ENCODE measurements at regions not wholly inside any gene's neighbourhood (a gene's known extent, or its start where the extent isn't known, plus 50 kb on each side); places are given as distances from the start of the nearest gene placed in this dataset.

DNA sequence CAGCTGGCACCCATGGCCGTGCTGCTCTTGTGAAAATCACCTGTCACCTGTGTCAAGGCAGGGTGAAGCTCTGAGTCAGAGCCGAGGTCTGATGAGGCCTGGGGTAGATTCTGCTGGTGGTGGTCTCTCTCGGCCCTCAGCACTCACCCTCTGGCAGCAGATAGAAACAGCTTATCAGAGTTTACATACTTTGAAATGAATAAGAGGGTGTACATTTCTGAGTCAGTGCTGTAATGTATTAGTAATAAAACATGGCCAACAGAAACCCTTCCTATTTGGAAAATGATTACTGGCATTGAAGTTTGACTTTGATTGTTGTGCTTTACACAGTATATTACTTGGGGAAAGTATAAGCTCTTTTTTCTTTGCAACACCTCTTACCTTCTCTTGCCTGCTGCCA, 228.8 kb downstream of the SNX10 start:
- H3K27me3 Mint-ChIP-seq (ENCODE audit: insufficient read depth), result peaks cover 7% of the 10 kb centered on the region
- no peak for DNase-seq (ENCODE audit: low spot score)
- no peaks in the 10 kb centered on the region for H3K36me3 Mint-ChIP-seq (ENCODE audit: low read depth)
- H3K9me3 Mint-ChIP-seq, result no peaks in the 10 kb centered on the region
- intact Hi-C loops (cut with micrococcal nuclease), result no loop called here
- H3K27ac Mint-ChIP-seq, result no peak overlapping the region
- no peak overlapping the region for H3K4me3 Mint-ChIP-seq
- no peaks in the 10 kb centered on the region for H3K4me1 Mint-ChIP-seq (ENCODE audit: low read depth)

GRCh38 chr7:26522633-26523032, 231.0 kb downstream of the SNX10 start:
- Mint-ChIP-seq H3K9me3 (no peaks in the 10 kb centered on the region), H3K36me3 (ENCODE audit: low read depth) (no peaks in the 10 kb centered on the region), H3K27me3 (ENCODE audit: insufficient read depth) (peaks cover 10% of the 10 kb centered on the region), H3K4me1 (ENCODE audit: low read depth) (no peaks in the 10 kb centered on the region), H3K4me3 (no peak overlapping the region), H3K27ac (no peak overlapping the region)
- DNase-seq (ENCODE audit: low spot score), result no peak
- intact Hi-C loops (cut with micrococcal nuclease), result no loop called here

DNA sequence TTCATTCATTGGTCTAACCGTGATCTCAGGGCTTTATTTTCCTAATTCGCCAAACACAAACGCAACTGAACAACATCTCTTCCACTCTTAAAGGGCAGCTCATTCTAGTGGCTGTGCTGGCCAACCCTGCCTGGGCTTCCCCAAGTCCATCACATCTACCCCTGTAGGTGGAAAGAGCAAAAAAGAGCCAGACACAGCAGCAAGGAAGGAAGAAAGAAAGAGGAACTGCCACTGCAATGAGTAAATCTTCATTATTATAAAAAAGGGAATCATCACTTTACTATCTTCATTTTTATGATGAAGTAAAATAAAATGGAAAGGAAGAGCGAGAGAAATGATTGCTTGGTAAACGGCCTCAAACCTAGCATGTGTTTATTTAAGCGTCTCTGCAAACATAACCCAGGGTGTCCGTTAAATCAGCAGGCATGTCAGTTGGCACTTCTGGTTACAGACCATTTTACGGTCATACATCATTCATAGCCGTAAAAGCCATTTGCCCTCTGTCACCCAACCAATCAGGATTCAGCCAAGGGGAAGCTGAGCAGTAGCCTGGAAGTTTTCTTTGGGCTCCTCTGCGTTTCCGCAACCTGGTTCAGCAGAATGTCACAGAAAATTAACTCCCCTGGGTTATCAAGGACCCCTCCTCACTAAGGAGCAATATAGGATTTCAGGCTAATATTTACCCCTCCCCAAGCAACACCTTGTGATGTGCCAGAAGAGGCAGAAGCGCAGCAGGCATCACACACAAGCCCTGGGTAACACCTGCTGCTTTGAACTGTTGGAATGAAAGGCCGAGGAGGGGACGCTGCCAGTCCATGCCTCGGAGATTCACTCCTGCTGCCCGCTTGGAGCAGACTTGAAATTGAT, 234.0 kb downstream of the SNX10 start:
- peaks cover 8% of the 10 kb centered on the region for H3K27me3 Mint-ChIP-seq (ENCODE audit: insufficient read depth)
- no peak overlapping the region for H3K27ac Mint-ChIP-seq
- intact Hi-C loops (cut with micrococcal nuclease), result no loop called here
- no peak for DNase-seq (ENCODE audit: low spot score)
- H3K9me3 Mint-ChIP-seq, result no peaks in the 10 kb centered on the region
- no peaks in the 10 kb centered on the region for H3K4me1 Mint-ChIP-seq (ENCODE audit: low read depth)
- H3K4me3 Mint-ChIP-seq, result no peak overlapping the region
- H3K36me3 Mint-ChIP-seq (ENCODE audit: low read depth), result no peaks in the 10 kb centered on the region

GRCh38 chr7:26526265-26526587, 234.6 kb downstream of the SNX10 start:
- H3K36me3 Mint-ChIP-seq (ENCODE audit: low read depth), result no peaks in the 10 kb centered on the region
- H3K4me3 Mint-ChIP-seq, result no peak overlapping the region
- no peaks in the 10 kb centered on the region for H3K9me3 Mint-ChIP-seq
- H3K4me1 Mint-ChIP-seq (ENCODE audit: low read depth), result no peaks in the 10 kb centered on the region
- H3K27me3 Mint-ChIP-seq (ENCODE audit: insufficient read depth), result peaks cover 9% of the 10 kb centered on the region
- intact Hi-C loops (cut with micrococcal nuclease), result no loop called here
- no peak for DNase-seq (ENCODE audit: low spot score)
- no peak overlapping the region for H3K27ac Mint-ChIP-seq

- Mint-ChIP-seq H3K27me3 (ENCODE audit: insufficient read depth) (peaks cover 36% of the 10 kb centered on the region), H3K4me1 (ENCODE audit: low read depth) (no peaks in the 10 kb centered on the region), H3K27ac (no peak overlapping the region), H3K36me3 (ENCODE audit: low read depth) (no peaks in the 10 kb centered on the region), H3K9me3 (no peaks in the 10 kb centered on the region), H3K4me3 (no peak overlapping the region)
- intact Hi-C loops (cut with micrococcal nuclease), result no loop called here
- DNase-seq (ENCODE audit: low spot score), result no peak
These were observed 240.3 kb downstream of the SNX10 start for GRCh38 chr7:26531926-26532325.

- no peak overlapping the region for H3K27ac Mint-ChIP-seq
- no peak for DNase-seq (ENCODE audit: low spot score)
- no peaks in the 10 kb centered on the region for H3K36me3 Mint-ChIP-seq (ENCODE audit: low read depth)
- H3K4me1 Mint-ChIP-seq (ENCODE audit: low read depth), result no peaks in the 10 kb centered on the region
- H3K27me3 Mint-ChIP-seq (ENCODE audit: insufficient read depth), result peaks cover 39% of the 10 kb centered on the region
- H3K9me3 Mint-ChIP-seq, result no peaks in the 10 kb centered on the region
- intact Hi-C loops (cut with micrococcal nuclease), result no loop called here
- no peak overlapping the region for H3K4me3 Mint-ChIP-seq
These were observed 240.8 kb downstream of the SNX10 start for GRCh38 chr7:26532471-26532870.

DNA sequence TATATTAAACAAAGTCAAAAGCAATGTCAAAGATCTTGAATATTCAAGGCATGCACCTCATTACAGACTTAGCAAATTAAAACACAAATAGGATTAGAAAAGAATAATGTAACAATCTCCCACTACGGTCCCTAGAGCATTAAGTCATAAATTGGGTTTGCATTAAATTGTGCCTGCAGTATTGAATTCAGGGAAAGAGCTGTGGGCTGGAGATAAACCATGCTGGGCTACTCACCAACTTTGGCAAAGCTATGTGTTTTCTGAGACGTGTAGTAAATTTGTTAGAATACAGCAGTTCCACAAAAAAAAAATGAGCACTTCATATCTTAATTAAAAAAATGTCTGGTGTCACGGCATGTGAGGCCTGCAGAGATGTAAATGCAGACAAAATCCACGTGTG, 241.6 kb downstream of the SNX10 start:
- Mint-ChIP-seq H3K36me3 (ENCODE audit: low read depth) (no peaks in the 10 kb centered on the region), H3K4me1 (ENCODE audit: low read depth) (no peaks in the 10 kb centered on the region), H3K9me3 (no peaks in the 10 kb centered on the region), H3K27me3 (ENCODE audit: insufficient read depth) (peaks cover 42% of the 10 kb centered on the region), H3K4me3 (no peak overlapping the region), H3K27ac (no peak overlapping the region)
- no peak for DNase-seq (ENCODE audit: low spot score)
- intact Hi-C loops (cut with micrococcal nuclease), result no loop called here

- intact Hi-C loops (cut with micrococcal nuclease), result no loop called here
- DNase-seq (ENCODE audit: low spot score), result no peak
- peaks cover 54% of the 10 kb centered on the region for H3K27me3 Mint-ChIP-seq (ENCODE audit: insufficient read depth)
- no peaks in the 10 kb centered on the region for H3K9me3 Mint-ChIP-seq
- no peaks in the 10 kb centered on the region for H3K36me3 Mint-ChIP-seq (ENCODE audit: low read depth)
- H3K4me3 Mint-ChIP-seq, result no peak overlapping the region
- H3K4me1 Mint-ChIP-seq (ENCODE audit: low read depth), result no peaks in the 10 kb centered on the region
- no peak overlapping the region for H3K27ac Mint-ChIP-seq
These were observed 243.2 kb downstream of the SNX10 start for GRCh38 chr7:26534649-26535482.

GRCh38 chr7:26535483-26536007, 243.9 kb downstream of the SNX10 start:
- H3K36me3 Mint-ChIP-seq (ENCODE audit: low read depth), result no peaks in the 10 kb centered on the region
- H3K4me3 Mint-ChIP-seq, result no peak overlapping the region
- no peak for DNase-seq (ENCODE audit: low spot score)
- H3K27ac Mint-ChIP-seq, result no peak overlapping the region
- no peaks in the 10 kb centered on the region for H3K4me1 Mint-ChIP-seq (ENCODE audit: low read depth)
- H3K9me3 Mint-ChIP-seq, result no peaks in the 10 kb centered on the region
- H3K27me3 Mint-ChIP-seq (ENCODE audit: insufficient read depth), result peaks cover 57% of the 10 kb centered on the region
- intact Hi-C loops (cut with micrococcal nuclease), result no loop called here

GRCh38 chr7:26538216-26538615, 246.6 kb downstream of the SNX10 start:
- Mint-ChIP-seq H3K4me3 (no peak overlapping the region), H3K36me3 (ENCODE audit: low read depth) (no peaks in the 10 kb centered on the region), H3K4me1 (ENCODE audit: low read depth) (no peaks in the 10 kb centered on the region), H3K9me3 (no peaks in the 10 kb centered on the region), H3K27me3 (ENCODE audit: insufficient read depth) (peaks cover 49% of the 10 kb centered on the region), H3K27ac (no peak overlapping the region)
- DNase-seq (ENCODE audit: low spot score), result no peak
- intact Hi-C loops (cut with micrococcal nuclease), result no loop called here

DNA sequence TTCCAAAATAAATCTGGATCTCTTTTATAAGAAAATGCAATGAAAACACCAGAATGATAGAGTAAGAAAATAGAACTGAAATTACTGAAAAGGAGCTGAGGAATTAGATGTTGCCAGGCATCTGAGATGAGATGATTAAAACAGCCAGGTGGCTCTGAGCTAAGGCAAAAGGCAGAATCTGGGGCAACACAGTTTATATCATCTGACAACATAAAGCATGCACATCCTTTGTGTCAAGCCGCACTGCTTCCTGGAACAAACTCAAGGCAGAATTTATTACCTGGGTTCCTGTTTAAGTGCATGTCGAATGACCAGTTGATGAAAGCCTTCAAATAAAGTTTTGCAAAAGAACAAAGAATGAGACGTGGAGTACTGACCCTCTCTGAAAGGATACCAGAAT, 247.0 kb downstream of the SNX10 start:
- no peaks in the 10 kb centered on the region for H3K36me3 Mint-ChIP-seq (ENCODE audit: low read depth)
- H3K4me3 Mint-ChIP-seq, result no peak overlapping the region
- H3K27ac Mint-ChIP-seq, result no peak overlapping the region
- H3K9me3 Mint-ChIP-seq, result no peaks in the 10 kb centered on the region
- intact Hi-C loops (cut with micrococcal nuclease), result no loop called here
- H3K4me1 Mint-ChIP-seq (ENCODE audit: low read depth), result no peaks in the 10 kb centered on the region
- peaks cover 44% of the 10 kb centered on the region for H3K27me3 Mint-ChIP-seq (ENCODE audit: insufficient read depth)
- no peak for DNase-seq (ENCODE audit: low spot score)

GRCh38 chr7:26543340-26543739, 251.7 kb downstream of the SNX10 start:
- intact Hi-C loops (cut with micrococcal nuclease), result no loop called here
- H3K27ac Mint-ChIP-seq, result no peak overlapping the region
- H3K9me3 Mint-ChIP-seq, result no peaks in the 10 kb centered on the region
- no peaks in the 10 kb centered on the region for H3K36me3 Mint-ChIP-seq (ENCODE audit: low read depth)
- no peak for DNase-seq (ENCODE audit: low spot score)
- peaks cover 24% of the 10 kb centered on the region for H3K27me3 Mint-ChIP-seq (ENCODE audit: insufficient read depth)
- H3K4me3 Mint-ChIP-seq, result no peak overlapping the region
- H3K4me1 Mint-ChIP-seq (ENCODE audit: low read depth), result no peaks in the 10 kb centered on the region

GRCh38 chr7:26543951-26544350, 252.3 kb downstream of the SNX10 start:
- DNase-seq (ENCODE audit: low spot score), result no peak
- Mint-ChIP-seq H3K27me3 (ENCODE audit: insufficient read depth) (peaks cover 21% of the 10 kb centered on the region), H3K4me3 (no peak overlapping the region), H3K4me1 (ENCODE audit: low read depth) (no peaks in the 10 kb centered on the region), H3K36me3 (ENCODE audit: low read depth) (no peaks in the 10 kb centered on the region), H3K9me3 (no peaks in the 10 kb centered on the region), H3K27ac (no peak overlapping the region)
- intact Hi-C loops (cut with micrococcal nuclease), result no loop called here

Data from activated T-helper 1 cell treated with anti-CD3 and anti-CD28 coated beads, Interleukin-12 subunit alpha, Interleukin-12 subunit beta, Interleukin-2, Interleukin-4 antibody, amounts not matched to agents 30 ng/mL and 10 ng/mL and 1 ng/mL, durations not matched to agents 14 hours and 24 hours and 36 hours (primary cell).